ENCODE measurements at regions not wholly inside any gene's neighbourhood (a gene's known extent, or its start where the extent isn't known, plus 50 kb on each side); places are given as distances from the start of the nearest gene placed in this dataset.
"Not testable (repeated sequence)": the region's sequence is repeated elsewhere in the genome, so short reads cannot be mapped to it uniquely, and the experiment has no call there.

- intact Hi-C loops (cut with micrococcal nuclease), result no loop called here
Measured at GRCh38 chr18:70622622-70623419, 334.0 kb downstream of the SOCS6 start.

- intact Hi-C loops (cut with micrococcal nuclease), result no loop called here
Measured at GRCh38 chr18:70621710-70622109, 332.9 kb downstream of the SOCS6 start.

- intact Hi-C loops (cut with micrococcal nuclease), result no loop called here
Measured at GRCh38 chr18:70620837-70621612, 332.2 kb downstream of the SOCS6 start.

- intact Hi-C loops (cut with micrococcal nuclease), result no loop called here
Measured at GRCh38 chr18:70617020-70617763, 328.3 kb downstream of the SOCS6 start.

GRCh38 chr18:70600225-70600925, 311.5 kb downstream of the SOCS6 start:
- intact Hi-C loops (cut with micrococcal nuclease), result no loop called here

- intact Hi-C loops (cut with micrococcal nuclease), result loop anchor here (2.0 to 10.0 kb wide), 2 partner anchors 246 to 334 kb away; no protein-coding TSS in a partner anchor
Measured at GRCh38 chr18:70598406-70598805, 309.6 kb downstream of the SOCS6 start.

GRCh38 chr18:70582981-70583380, 294.1 kb downstream of the SOCS6 start:
- intact Hi-C loops (cut with micrococcal nuclease), result no loop called here

- intact Hi-C loops (cut with micrococcal nuclease), result no loop called here
Measured at GRCh38 chr18:70578480-70578879, 289.6 kb downstream of the SOCS6 start.

- intact Hi-C loops (cut with micrococcal nuclease), result no loop called here
Measured at GRCh38 chr18:70577023-70577420, 288.2 kb downstream of the SOCS6 start.

- intact Hi-C loops (cut with micrococcal nuclease), result no loop called here
Measured at GRCh38 chr18:70576276-70577022, 287.6 kb downstream of the SOCS6 start.

GRCh38 chr18:70574951-70575350, 286.1 kb downstream of the SOCS6 start:
- intact Hi-C loops (cut with micrococcal nuclease), result not testable (repeated sequence)

GRCh38 chr18:70569647-70570046, 280.8 kb downstream of the SOCS6 start:
- intact Hi-C loops (cut with micrococcal nuclease), result not testable (repeated sequence)

GRCh38 chr18:70559446-70559845, 270.6 kb downstream of the SOCS6 start:
- intact Hi-C loops (cut with micrococcal nuclease), result no loop called here

- intact Hi-C loops (cut with micrococcal nuclease), result no loop called here
Measured at GRCh38 chr18:70558371-70558770, 269.5 kb downstream of the SOCS6 start.

GRCh38 chr18:70554854-70555445, 266.1 kb downstream of the SOCS6 start:
- intact Hi-C loops (cut with micrococcal nuclease), result no loop called here

- intact Hi-C loops (cut with micrococcal nuclease), result no loop called here
Measured at GRCh38 chr18:70553936-70554260, 265.1 kb downstream of the SOCS6 start.

- intact Hi-C loops (cut with micrococcal nuclease), result no loop called here
Measured at GRCh38 chr18:70553245-70553935, 264.5 kb downstream of the SOCS6 start.

GRCh38 chr18:70536370-70537062, 247.7 kb downstream of the SOCS6 start:
- intact Hi-C loops (cut with micrococcal nuclease), result no loop called here

GRCh38 chr18:70535041-70535440, 246.2 kb downstream of the SOCS6 start:
- intact Hi-C loops (cut with micrococcal nuclease), result no loop called here
